ENCODE measurements at regions not wholly inside any gene's neighbourhood (a gene's known extent, or its start where the extent isn't known, plus 50 kb on each side); places are given as distances from the start of the nearest gene placed in this dataset.

- Histone ChIP-seq H3K4me3 (no peak overlapping the region), H3K36me3 (replicated peaks; ENCODE audit: insufficient read depth, low read depth) (no peaks in the 10 kb centered on the region), H3K27me3 (no peaks in the 10 kb centered on the region), H4K20me1 (ENCODE audit: insufficient read depth, poor library complexity, severe bottlenecking) (no peaks in the 10 kb centered on the region), H3K9me2 (replicated peaks; ENCODE audit: insufficient read depth) (no peaks in the 10 kb centered on the region), H3K4me2 (no peak overlapping the region), H2AFZ (no peak overlapping the region), H3K4me1 (ENCODE audit: insufficient read depth) (peaks cover 2% of the 10 kb centered on the region), H3K27ac (no peak overlapping the region), H3K9me3 (ENCODE audit: low read depth) (no peaks in the 10 kb centered on the region), H3K79me2 (no peaks in the 10 kb centered on the region)
- WGBS (ENCODE audit: low lambda C conversion rate, missing lambda C conversion rate): 67% methylated on average over 2 of the region's 2 CpGs
- no peak for DNase-seq (ENCODE audit: low spot score)
- TF ChIP-seq EZH2 (IDR thresholded peaks at IDR 0.05; ENCODE audit: borderline replicate concordance): no peak
These were observed 170.5 kb downstream of the SLC39A8 start for GRCh38 chr4:102174719-102175189.

GRCh38 chr4:102172341-102172740, 172.9 kb downstream of the SLC39A8 start:
- H2AFZ ChIP-seq: no peak overlapping the region
- no peaks in the 10 kb centered on the region for H3K79me2 ChIP-seq
- WGBS (ENCODE audit: low lambda C conversion rate, missing lambda C conversion rate): 83% methylated on average over 2 of the region's 2 CpGs
- no peak for DNase-seq (ENCODE audit: low spot score)
- no peaks in the 10 kb centered on the region for H3K27me3 ChIP-seq
- no peaks in the 10 kb centered on the region for H3K9me2 ChIP-seq (replicated peaks; ENCODE audit: insufficient read depth)
- H3K4me3 ChIP-seq: no peak overlapping the region
- no peak overlapping the region for H3K27ac ChIP-seq
- no peak overlapping the region for H3K4me2 ChIP-seq
- no peaks in the 10 kb centered on the region for H3K36me3 ChIP-seq (replicated peaks; ENCODE audit: insufficient read depth, low read depth)
- H3K9me3 ChIP-seq (ENCODE audit: low read depth): no peaks in the 10 kb centered on the region
- no peaks in the 10 kb centered on the region for H4K20me1 ChIP-seq (ENCODE audit: insufficient read depth, poor library complexity, severe bottlenecking)
- peaks cover 3% of the 10 kb centered on the region for H3K4me1 ChIP-seq (ENCODE audit: insufficient read depth)
- TF ChIP-seq EZH2 (IDR thresholded peaks at IDR 0.05; ENCODE audit: borderline replicate concordance) (no peak), CTCF (IDR thresholded peaks at IDR 0.05; ENCODE audit: poor library complexity) (no peak), EZH2phosphoT487 (IDR thresholded peaks at IDR 0.05; ENCODE audit: low read depth, severe bottlenecking, unreplicated experiment) (no peak)

- no peak overlapping the region for H3K27ac ChIP-seq
These were observed 174.4 kb downstream of the SLC39A8 start for GRCh38 chr4:102170910-102171309.

GRCh38 chr4:102169345-102169744, 175.9 kb downstream of the SLC39A8 start:
- no peak overlapping the region for H3K4me2 ChIP-seq
- H3K27ac ChIP-seq: no peak overlapping the region
- no peaks in the 10 kb centered on the region for H3K9me2 ChIP-seq (replicated peaks; ENCODE audit: insufficient read depth)
- peak; percentile 27 for DNase-seq (ENCODE audit: low spot score)
- no peaks in the 10 kb centered on the region for H3K36me3 ChIP-seq (replicated peaks; ENCODE audit: insufficient read depth, low read depth)
- H4K20me1 ChIP-seq (ENCODE audit: insufficient read depth, poor library complexity, severe bottlenecking): no peaks in the 10 kb centered on the region
- H3K4me1 ChIP-seq (ENCODE audit: insufficient read depth): peaks cover 3% of the 10 kb centered on the region
- H3K79me2 ChIP-seq: no peaks in the 10 kb centered on the region
- H3K9me3 ChIP-seq (ENCODE audit: low read depth): no peaks in the 10 kb centered on the region
- H3K4me3 ChIP-seq: no peak overlapping the region
- 83% methylated on average over 2 of the region's 2 CpGs for WGBS (ENCODE audit: low lambda C conversion rate, missing lambda C conversion rate)
- H3K27me3 ChIP-seq: no peaks in the 10 kb centered on the region
- no peak for TF ChIP-seq EZH2phosphoT487 (IDR thresholded peaks at IDR 0.05; ENCODE audit: low read depth, severe bottlenecking, unreplicated experiment)
- no peak overlapping the region for H2AFZ ChIP-seq

More at GRCh38 chr4:102170910-102171309, 174.4 kb downstream of the SLC39A8 start:
- Histone ChIP-seq H4K20me1 (ENCODE audit: insufficient read depth, poor library complexity, severe bottlenecking) (no peaks in the 10 kb centered on the region), H3K9me3 (ENCODE audit: low read depth) (no peaks in the 10 kb centered on the region), H3K9me2 (replicated peaks; ENCODE audit: insufficient read depth) (no peaks in the 10 kb centered on the region), H3K4me1 (ENCODE audit: insufficient read depth) (peaks cover 3% of the 10 kb centered on the region), H3K4me2 (no peak overlapping the region), H3K27me3 (no peaks in the 10 kb centered on the region), H3K79me2 (no peaks in the 10 kb centered on the region), H3K36me3 (replicated peaks; ENCODE audit: insufficient read depth, low read depth) (no peaks in the 10 kb centered on the region), H2AFZ (no peak overlapping the region), H3K4me3 (no peak overlapping the region)
- no peak for DNase-seq (ENCODE audit: low spot score)
- TF ChIP-seq CTCF (IDR thresholded peaks at IDR 0.05; ENCODE audit: poor library complexity): no peak
- TF ChIP-seq EZH2phosphoT487 (IDR thresholded peaks at IDR 0.05; ENCODE audit: low read depth, severe bottlenecking, unreplicated experiment): no peak
- TF ChIP-seq EZH2 (IDR thresholded peaks at IDR 0.05; ENCODE audit: borderline replicate concordance): no peak
